BJ (cell line): ENCODE measurements at regions not wholly inside any gene's neighbourhood (a gene's known extent, or its start where the extent isn't known, plus 50 kb on each side); places are given as distances from the start of the nearest gene placed in this dataset.
A peak's percentile ranks its signal among the peaks of the same experiment; 100 is the strongest.

Experiments used
- CTCF ChIA-PET: fragments of 350-600 bp; formaldehyde crosslinking; extraction: SDS; loops from one replicate; lab custom pipeline; 2021; ENCODE audit warnings: antibody characterized with exemption, inconsistent platforms; lab: Yijun Ruan, JAX
- POLR2A ChIA-PET: fragments of 300-600 bp; sonication (Branson Sonifier 250); formaldehyde crosslinking; extraction: SDS; loops from one replicate; lab custom pipeline; 2021; ENCODE audit warnings: antibody characterized with exemption; lab: Charles Lee
- DNase-seq: peaks from one replicate; pipeline ENCODE4 v3.0.0-alpha.2; 2011; ENCODE audit warnings: low read depth
- H3K27me3 ChIP-seq: 2 replicates; pipeline ENCODE4 v1.6.0; 2011; ENCODE audit warnings: low read length; ENCODE audit not compliant: control insufficient read depth, insufficient read depth
- H3K36me3 ChIP-seq: 2 replicates; pipeline ENCODE4 v1.5.1; 2011; ENCODE audit warnings: low read length; ENCODE audit not compliant: control insufficient read depth, insufficient read depth
- H3K4me3 ChIP-seq: 2 replicates; pipeline ENCODE4 v1.5.1; 2011; ENCODE audit warnings: low read depth, mild to moderate bottlenecking, control low read depth, low read length
- TF ChIP-seq, protein P1 (sequence below): IDR thresholded peaks from 2 replicates; pipeline ENCODE4 v1.5.1; 2011; ENCODE audit warnings: low read depth, mild to moderate bottlenecking, control low read depth, inconsistent platforms, low read length, moderate library complexity; ENCODE audit not compliant: insufficient read depth

DNA sequence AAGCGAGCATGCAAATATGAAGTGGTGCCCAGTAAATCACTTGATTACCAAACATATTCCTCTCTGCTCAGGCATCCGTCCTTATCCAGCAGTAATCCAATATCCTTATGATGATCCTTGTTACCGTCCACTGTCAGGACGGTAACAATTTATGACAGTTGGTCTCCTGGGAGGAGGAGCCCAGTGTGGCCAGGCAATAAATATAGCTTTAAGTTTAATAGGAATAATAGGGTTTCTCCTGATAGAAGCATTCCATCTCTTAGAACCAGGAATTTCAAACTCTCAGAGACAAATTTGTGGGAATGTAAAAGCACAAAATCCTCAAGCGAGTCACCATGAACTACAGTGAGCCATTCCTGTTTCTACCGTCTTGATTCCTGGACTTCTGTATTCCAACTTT is 171.2 kb upstream of the IL15 start:
- ChIA-PET POLR2A (no interaction called here), CTCF (no interaction called here)
- H3K36me3 ChIP-seq, result no peaks in the 10 kb centered on the region
- TF ChIP-seq, protein P1, sequence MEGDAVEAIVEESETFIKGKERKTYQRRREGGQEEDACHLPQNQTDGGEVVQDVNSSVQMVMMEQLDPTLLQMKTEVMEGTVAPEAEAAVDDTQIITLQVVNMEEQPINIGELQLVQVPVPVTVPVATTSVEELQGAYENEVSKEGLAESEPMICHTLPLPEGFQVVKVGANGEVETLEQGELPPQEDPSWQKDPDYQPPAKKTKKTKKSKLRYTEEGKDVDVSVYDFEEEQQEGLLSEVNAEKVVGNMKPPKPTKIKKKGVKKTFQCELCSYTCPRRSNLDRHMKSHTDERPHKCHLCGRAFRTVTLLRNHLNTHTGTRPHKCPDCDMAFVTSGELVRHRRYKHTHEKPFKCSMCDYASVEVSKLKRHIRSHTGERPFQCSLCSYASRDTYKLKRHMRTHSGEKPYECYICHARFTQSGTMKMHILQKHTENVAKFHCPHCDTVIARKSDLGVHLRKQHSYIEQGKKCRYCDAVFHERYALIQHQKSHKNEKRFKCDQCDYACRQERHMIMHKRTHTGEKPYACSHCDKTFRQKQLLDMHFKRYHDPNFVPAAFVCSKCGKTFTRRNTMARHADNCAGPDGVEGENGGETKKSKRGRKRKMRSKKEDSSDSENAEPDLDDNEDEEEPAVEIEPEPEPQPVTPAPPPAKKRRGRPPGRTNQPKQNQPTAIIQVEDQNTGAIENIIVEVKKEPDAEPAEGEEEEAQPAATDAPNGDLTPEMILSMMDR, result no peak
- no peak overlapping the region for H3K4me3 ChIP-seq
- H3K27me3 ChIP-seq, result no peaks in the 10 kb centered on the region
- no peak for DNase-seq

DNA sequence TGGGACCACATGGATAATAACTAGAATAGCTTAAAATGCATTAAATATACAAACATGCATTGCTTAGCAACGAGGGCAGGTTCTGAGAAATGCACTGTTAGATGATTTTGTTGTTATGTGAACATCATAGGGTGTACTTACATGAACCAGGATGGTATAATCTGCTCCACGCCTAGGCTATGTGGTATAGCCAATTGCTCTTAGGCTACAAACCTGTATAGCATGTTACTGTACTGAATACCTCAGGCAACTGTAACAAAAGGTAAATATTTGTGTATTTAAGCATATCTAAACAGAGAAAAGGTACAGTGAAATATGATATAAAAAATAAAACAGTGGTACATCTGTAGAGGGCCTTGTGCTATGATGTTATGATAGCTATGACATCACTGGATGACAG is 169.2 kb upstream of the IL15 start:
- TF ChIP-seq, protein P1, result no peak
- no peaks in the 10 kb centered on the region for H3K27me3 ChIP-seq
- no peaks in the 10 kb centered on the region for H3K36me3 ChIP-seq
- CTCF ChIA-PET, result no interaction called here
- POLR2A ChIA-PET, result no interaction called here
- DNase-seq, result no peak
- H3K4me3 ChIP-seq, result no peak overlapping the region

DNA sequence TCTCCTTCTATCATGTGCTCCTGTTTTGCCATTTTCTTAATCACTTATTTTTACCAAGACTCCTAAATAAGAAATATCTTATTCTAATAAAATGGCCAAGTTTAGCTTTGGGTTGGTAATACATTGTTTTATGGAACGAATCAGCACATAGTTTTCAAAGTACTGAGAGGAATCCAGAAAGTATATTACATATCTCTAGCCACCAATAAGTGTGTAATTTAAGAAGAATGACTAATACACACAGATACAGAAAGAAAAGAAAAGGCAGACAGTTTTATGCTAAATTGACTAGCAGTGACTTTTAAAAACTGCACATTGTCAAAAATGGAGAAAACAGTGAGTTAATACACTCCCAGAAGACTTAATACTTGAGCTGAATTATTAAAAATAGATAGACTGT is 167.0 kb upstream of the IL15 start:
- CTCF ChIA-PET, result interaction anchor here (0.8 kb wide), 1 partner anchor 11 kb away, joined by 3 read pairs; no protein-coding TSS in a partner anchor
- TF ChIP-seq, protein P1, result no peak

DNA sequence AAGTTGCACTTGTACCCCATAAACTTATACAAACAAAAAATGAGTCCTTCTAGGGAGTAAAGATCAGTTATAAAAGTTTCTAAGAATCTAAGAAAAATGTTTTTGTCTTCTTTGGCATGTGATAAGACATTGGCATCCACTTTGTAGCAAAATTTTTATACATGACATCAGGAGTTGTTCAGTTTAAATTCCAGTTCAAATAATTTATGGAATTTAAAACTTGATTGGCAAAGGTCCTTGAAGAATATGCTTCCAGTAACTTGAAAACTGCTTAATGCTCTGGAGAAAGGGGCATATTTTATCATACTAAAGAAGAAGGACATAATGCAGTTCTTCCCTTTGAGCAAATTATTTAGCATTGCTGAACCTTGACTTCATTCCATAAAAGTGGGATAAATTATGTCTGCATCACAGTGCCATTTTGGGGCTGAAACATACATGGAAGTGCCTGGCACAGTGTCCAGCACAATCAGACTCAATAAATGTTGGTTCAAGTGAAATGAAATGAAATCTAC is 163.3 kb upstream of the IL15 start:
- Histone ChIP-seq H3K36me3 (no peaks in the 10 kb centered on the region), H3K4me3 (no peak overlapping the region), H3K27me3 (no peaks in the 10 kb centered on the region)
- TF ChIP-seq, protein P1, result no peak
- ChIA-PET POLR2A (no interaction called here), CTCF (no interaction called here)
- DNase-seq, result no peak

More for the DNA sequence above, 167.0 kb upstream of the IL15 start:
- POLR2A ChIA-PET, result no interaction called here
- Histone ChIP-seq H3K27me3 (no peaks in the 10 kb centered on the region), H3K36me3 (no peaks in the 10 kb centered on the region), H3K4me3 (no peak overlapping the region)
- DNase-seq, result no peak

DNA sequence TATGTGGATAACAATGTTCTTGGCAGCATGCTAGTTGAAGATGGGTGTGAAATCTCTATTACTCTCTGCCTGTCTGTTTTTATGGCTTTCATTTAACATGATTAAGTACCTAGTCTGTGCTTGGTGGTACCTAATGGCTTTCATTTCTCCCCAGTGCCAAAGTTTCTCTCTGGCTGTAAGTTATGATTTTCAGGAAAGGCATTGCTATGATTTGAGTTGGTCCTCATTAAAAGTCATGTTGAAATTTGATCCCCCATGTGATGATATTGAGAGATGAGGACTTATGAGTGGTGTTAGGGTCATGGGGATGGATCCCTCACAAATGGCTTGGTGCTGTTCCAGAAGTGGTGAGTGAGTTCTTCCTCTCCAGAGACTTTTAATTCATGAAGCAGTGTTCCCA is 162.4 kb upstream of the IL15 start:
- no peaks in the 10 kb centered on the region for H3K36me3 ChIP-seq
- peak; percentile 62 for DNase-seq
- CTCF ChIA-PET, result interaction anchor here (0.9 kb wide), 1 partner anchor 15 kb away, joined by 3 read pairs; no protein-coding TSS in a partner anchor
- no peak overlapping the region for H3K4me3 ChIP-seq
- POLR2A ChIA-PET, result no interaction called here
- TF ChIP-seq, protein P1, result no peak
- H3K27me3 ChIP-seq, result no peaks in the 10 kb centered on the region
